T-helper 17 cell (primary cell): ENCODE measurements at regions not wholly inside any gene's neighbourhood (a gene's known extent, or its start where the extent isn't known, plus 50 kb on each side); places are given as distances from the start of the nearest gene placed in this dataset.
"Not testable (repeated sequence)": the region's sequence is repeated elsewhere in the genome, so short reads cannot be mapped to it uniquely, and the experiment has no call there.

ENCODE experiments used
- ATAC-seq: fragments of 150-1000 bp; cut with Tn5 transposase; 2 replicates; pipeline ENCODE4 v1.10.0; 2021; ENCODE audit warnings: mild to moderate bottlenecking, moderate library complexity
- DNase-seq, 3 donors: peaks; one replicate each; pipeline versions ENCODE4 v3.0.0 to v3.0.0-alpha.2; 2020 to 2021
- H3K9me3 ChIP-seq: one replicate; pipeline ENCODE4 v1.7.0; 2013; ENCODE audit warnings: low read length, mild to moderate bottlenecking; ENCODE audit not compliant: control insufficient read depth, poor library complexity, severe bottlenecking
- H3K27ac Mint-ChIP-seq: one replicate; pipeline ENCODE4 v1.8.0; 2022; ENCODE audit warnings: mild to moderate bottlenecking, moderate library complexity, mixed read lengths
- H3K27me3 Mint-ChIP-seq: one replicate; pipeline ENCODE4 v1.8.0; 2022; ENCODE audit warnings: mixed read lengths
- H3K36me3 Mint-ChIP-seq: one replicate; pipeline ENCODE4 v1.8.0; 2022; ENCODE audit warnings: low read depth, mixed read lengths
- H3K4me1 Mint-ChIP-seq: one replicate; pipeline ENCODE4 v1.8.0; 2022; ENCODE audit warnings: mild to moderate bottlenecking, mixed read lengths
- H3K4me3 Mint-ChIP-seq: one replicate; pipeline ENCODE4 v1.8.0; 2022; ENCODE audit warnings: mild to moderate bottlenecking, moderate library complexity, mixed read lengths

DNA sequence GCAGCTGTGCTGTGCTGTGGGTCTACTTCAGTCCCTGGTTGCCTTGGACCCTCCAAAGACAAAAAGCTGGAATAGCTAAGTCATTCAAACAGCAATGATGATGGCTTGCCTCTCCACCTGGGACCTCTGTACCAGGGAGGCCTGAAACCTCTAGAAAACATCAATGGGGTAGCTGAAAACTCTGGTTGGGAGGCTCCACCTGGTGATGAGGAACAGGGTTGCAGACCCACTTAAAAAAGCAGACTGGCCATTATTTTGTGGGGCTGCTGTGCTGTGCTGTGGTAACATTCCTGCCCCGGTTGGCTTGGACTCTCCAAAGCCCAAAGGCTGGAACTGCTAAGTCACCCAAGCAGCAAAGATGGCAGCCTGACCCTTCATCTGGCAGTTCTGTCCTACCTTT, 839.3 kb upstream of the ARRDC3 start:
- ATAC-seq (no peak), DNase-seq (no peak)
- Mint-ChIP-seq H3K27ac (no peak overlapping the region), H3K4me1 (no peaks in the 10 kb centered on the region), H3K36me3 (no peaks in the 10 kb centered on the region), H3K27me3 (no peaks in the 10 kb centered on the region), H3K4me3 (no peak overlapping the region)
- no peaks in the 10 kb centered on the region for H3K9me3 ChIP-seq

DNA sequence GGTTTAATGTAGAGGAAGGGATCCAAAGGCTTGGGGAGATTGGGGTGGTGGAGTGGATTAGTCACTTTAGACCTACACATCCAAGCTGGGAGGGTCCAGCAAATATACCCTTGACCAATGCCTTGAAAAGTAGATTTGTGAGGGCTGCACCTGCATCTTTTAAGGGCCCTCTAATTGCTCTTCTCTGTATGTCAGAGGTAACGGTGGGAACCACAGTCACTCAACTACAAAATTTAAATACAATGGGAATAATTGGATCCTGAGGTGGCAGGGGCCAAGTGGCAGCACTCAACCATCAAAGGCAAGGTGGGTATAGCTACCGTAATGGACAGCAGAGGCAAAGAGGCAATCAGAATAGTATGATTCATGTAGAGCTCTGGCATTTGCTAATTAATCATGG, 833.7 kb upstream of the ARRDC3 start:
- not testable (repeated sequence) for H3K4me3 Mint-ChIP-seq, H3K9me3 ChIP-seq, H3K36me3 Mint-ChIP-seq, H3K27ac Mint-ChIP-seq, DNase-seq, H3K27me3 Mint-ChIP-seq, ATAC-seq, H3K4me1 Mint-ChIP-seq

DNA sequence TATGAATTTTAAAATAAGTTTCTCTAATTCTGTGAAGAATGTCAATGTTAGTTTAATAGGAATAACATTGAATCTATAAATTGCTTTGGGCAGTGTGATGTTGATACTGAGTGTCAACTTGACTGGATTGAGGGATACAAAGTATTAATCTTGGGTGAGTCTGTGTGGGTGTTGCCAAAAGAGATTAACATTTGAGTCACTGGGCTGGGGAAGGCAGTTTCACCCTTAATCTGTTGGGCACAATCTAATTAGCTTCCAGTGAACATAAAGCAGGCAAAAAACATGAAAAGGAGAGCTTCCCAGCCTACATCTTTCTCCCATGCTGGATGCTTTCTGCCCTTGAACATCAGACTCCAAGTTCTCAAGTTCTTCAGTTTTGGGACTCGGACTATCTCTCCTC, 832.0 kb upstream of the ARRDC3 start:
- no peak overlapping the region for H3K27ac Mint-ChIP-seq
- no peaks in the 10 kb centered on the region for H3K27me3 Mint-ChIP-seq
- no peak overlapping the region for H3K4me3 Mint-ChIP-seq
- H3K9me3 ChIP-seq = no peaks in the 10 kb centered on the region
- H3K36me3 Mint-ChIP-seq = no peaks in the 10 kb centered on the region
- ATAC-seq (no peak), DNase-seq (no peak)
- no peaks in the 10 kb centered on the region for H3K4me1 Mint-ChIP-seq

DNA sequence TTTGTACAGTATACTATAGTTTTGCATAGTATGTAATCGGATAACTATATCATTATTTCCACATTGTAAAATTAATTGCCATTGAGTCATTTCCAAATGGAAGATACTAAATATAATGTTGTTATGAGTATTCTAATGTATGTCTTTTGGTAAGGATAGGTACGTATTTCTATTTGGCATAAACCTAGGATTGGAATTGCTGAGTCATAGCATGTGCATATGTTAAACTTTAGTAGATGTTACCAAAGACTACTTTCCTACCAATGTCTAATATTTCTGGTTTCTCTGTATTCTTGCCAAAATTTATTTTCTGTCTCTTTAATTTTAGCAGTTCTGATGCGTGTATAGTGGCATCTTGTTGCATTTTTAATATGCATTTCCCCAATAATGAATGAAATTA, 825.1 kb upstream of the ARRDC3 start:
- Mint-ChIP-seq H3K36me3 (no peaks in the 10 kb centered on the region), H3K27me3 (no peaks in the 10 kb centered on the region), H3K27ac (no peak overlapping the region), H3K4me1 (no peaks in the 10 kb centered on the region), H3K4me3 (no peak overlapping the region)
- no peak for DNase-seq
- no peaks in the 10 kb centered on the region for H3K9me3 ChIP-seq
- no peak for ATAC-seq

DNA sequence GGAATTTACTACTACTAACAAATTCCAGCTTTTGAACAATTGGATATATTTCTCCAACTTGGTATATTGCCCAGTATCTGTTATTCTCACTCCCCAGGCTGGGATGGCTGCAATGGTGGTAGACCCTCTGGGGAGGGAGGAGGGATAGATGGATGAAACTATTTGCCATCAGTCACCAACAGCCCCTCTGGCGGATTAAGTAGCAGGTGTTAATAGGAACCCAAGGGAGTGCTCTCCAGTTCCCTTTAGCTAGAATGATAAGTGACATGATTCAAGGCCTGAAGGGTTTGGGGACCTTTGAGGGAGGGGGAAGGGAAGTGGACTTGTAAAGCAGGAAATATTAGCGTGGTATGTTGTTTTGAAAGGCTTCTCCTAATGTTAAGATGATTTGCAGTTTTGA, 824.0 kb upstream of the ARRDC3 start:
- H3K27me3 Mint-ChIP-seq = no peaks in the 10 kb centered on the region
- ATAC-seq (no peak), DNase-seq (no peak)
- H3K4me3 Mint-ChIP-seq = no peak overlapping the region
- H3K9me3 ChIP-seq = no peaks in the 10 kb centered on the region
- no peak overlapping the region for H3K27ac Mint-ChIP-seq
- H3K36me3 Mint-ChIP-seq = no peaks in the 10 kb centered on the region
- no peaks in the 10 kb centered on the region for H3K4me1 Mint-ChIP-seq

DNA sequence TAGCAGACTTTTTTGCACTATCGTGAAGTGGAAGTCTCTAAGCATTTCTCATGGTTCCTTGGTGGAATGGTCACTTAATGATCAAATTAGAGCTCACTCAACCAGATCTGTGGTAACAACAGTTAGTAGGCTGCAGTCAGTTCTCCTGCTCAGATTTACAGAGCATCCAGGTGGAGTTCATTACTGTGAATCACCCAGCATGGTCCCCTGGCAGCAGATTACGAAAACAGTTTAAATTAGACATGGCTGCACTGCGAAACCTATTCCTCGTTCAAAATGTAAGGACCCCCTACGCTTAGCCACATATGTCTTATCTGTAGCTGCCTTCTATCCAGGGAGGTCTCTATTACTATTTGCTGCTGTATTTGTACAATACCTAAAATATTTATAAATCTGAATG, 823.6 kb upstream of the ARRDC3 start:
- H3K27me3 Mint-ChIP-seq = no peaks in the 10 kb centered on the region
- H3K4me3 Mint-ChIP-seq = no peak overlapping the region
- no peaks in the 10 kb centered on the region for H3K36me3 Mint-ChIP-seq
- no peaks in the 10 kb centered on the region for H3K9me3 ChIP-seq
- H3K4me1 Mint-ChIP-seq = no peaks in the 10 kb centered on the region
- DNase-seq (no peak), ATAC-seq (no peak)
- H3K27ac Mint-ChIP-seq = no peak overlapping the region

DNA sequence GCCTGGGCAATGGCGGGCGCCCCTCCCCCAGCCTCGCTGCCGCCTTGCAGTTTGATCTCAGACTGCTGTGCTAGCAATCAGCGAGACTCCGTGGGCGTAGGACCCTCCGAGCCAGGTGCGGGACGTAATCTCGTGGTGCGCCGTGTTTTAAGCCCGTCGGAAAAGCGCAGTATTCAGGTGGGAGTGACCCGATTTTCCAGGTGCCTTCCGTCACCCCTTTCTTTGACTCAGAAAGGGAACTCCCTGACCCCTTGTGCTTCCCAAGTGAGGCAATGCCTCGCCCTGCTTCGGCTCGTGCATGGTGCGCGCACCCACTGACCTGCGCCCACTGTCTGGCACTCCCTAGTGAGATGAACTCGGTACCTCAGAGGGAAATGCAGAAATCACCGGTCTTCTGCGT, 815.9 kb upstream of the ARRDC3 start:
- not testable (repeated sequence) for H3K27ac Mint-ChIP-seq, H3K4me3 Mint-ChIP-seq, DNase-seq, H3K36me3 Mint-ChIP-seq, ATAC-seq, H3K4me1 Mint-ChIP-seq, H3K27me3 Mint-ChIP-seq, H3K9me3 ChIP-seq

DNA sequence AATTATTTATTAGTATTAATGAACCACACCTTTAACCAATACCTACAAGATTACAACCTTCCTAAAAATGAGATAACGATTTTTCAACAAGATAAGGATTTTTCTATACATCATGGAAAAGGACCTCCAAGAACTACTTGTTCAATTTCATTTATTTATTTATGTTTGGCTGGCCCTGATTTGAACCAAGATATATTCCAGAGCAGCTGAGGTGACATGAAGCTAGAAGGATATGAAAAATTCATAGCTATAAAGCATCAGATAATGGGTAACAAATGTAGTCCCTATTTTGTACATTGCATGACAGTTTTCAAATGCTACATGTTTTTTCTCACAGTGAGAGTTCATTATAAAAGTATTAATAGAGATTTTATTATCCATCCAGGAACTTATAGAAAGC, 798.5 kb upstream of the ARRDC3 start:
- no peaks in the 10 kb centered on the region for H3K9me3 ChIP-seq
- no peaks in the 10 kb centered on the region for H3K4me1 Mint-ChIP-seq
- H3K36me3 Mint-ChIP-seq = no peaks in the 10 kb centered on the region
- DNase-seq (no peak), ATAC-seq (no peak)
- no peaks in the 10 kb centered on the region for H3K27me3 Mint-ChIP-seq
- no peak overlapping the region for H3K4me3 Mint-ChIP-seq
- no peak overlapping the region for H3K27ac Mint-ChIP-seq

DNA sequence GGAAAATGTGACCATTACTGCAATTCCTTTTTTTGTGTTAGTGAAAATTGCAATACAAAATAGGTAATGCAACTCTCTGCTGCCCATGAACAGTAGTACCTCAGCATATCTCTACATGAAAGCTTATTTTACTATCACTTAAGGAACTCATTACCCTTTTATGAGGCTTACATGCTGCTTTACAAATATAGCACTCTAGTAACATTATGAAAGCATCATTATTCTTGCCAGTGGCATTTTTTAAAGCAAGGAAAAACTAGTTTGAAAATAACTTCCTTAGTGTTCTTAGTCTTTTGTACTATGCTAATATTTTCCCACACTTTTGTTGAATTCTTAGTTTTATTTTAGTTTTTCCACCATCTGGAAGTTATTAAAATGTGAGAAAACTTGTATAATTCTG, 797.3 kb upstream of the ARRDC3 start:
- ATAC-seq = no peak
- no peaks in the 10 kb centered on the region for H3K9me3 ChIP-seq

DNA sequence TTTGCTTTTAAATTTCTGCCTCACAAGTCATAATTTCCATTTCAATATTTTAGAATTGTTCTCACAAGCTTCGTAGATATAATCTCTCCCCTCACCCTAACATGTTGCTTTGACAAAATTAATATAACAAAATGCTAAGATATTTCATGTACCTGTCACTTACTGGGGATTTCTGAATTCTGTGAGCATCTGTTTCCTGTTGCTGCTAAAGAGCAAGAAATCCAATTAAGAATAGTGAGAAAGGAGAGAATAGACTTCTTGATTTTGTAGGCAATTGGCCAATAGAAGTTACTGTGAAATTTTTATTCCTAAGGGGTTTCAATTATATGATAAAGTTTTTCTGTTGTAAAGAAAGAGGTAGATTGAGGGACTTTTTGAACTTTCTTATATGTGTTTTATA, 796.5 kb upstream of the ARRDC3 start:
- no peak overlapping the region for H3K27ac Mint-ChIP-seq

More for the DNA sequence above, 797.3 kb upstream of the ARRDC3 start:
- Mint-ChIP-seq H3K27me3 (no peaks in the 10 kb centered on the region), H3K4me3 (no peak overlapping the region), H3K4me1 (no peaks in the 10 kb centered on the region), H3K27ac (no peak overlapping the region), H3K36me3 (no peaks in the 10 kb centered on the region)
- no peak for DNase-seq

DNA sequence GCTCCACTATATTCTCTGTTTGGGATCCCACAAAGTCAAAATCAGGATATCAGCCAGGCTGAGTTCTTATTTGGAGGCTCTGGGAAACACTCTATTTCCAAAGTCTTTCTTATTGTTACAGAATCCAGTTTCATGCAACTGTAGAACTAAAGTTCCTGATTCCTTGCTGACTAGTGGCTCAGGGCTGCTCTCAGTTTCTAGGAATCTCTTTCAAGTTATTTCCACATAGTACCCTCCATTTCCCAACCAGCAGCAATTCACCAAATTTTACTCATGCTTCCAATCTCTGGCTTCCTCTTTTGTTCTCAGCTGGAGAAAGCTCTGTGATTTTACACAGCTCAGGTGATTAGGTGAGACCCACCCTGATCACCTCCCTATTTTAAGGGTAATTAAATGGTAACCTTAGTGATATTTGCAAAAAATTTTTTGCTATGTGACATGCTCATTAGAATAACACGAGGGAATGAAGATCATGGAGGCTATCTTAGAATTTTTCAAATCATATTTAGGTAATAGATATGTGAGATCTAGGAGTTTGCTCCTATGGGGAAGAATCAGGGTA, 794.9 kb upstream of the ARRDC3 start:
- H3K4me1 Mint-ChIP-seq = no peaks in the 10 kb centered on the region
- H3K27ac Mint-ChIP-seq = no peak overlapping the region
- no peaks in the 10 kb centered on the region for H3K27me3 Mint-ChIP-seq
- no peaks in the 10 kb centered on the region for H3K9me3 ChIP-seq
- no peak overlapping the region for H3K4me3 Mint-ChIP-seq
- no peak for DNase-seq
- no peaks in the 10 kb centered on the region for H3K36me3 Mint-ChIP-seq
- ATAC-seq = no peak

More for the DNA sequence above, 796.5 kb upstream of the ARRDC3 start:
- H3K36me3 Mint-ChIP-seq = no peaks in the 10 kb centered on the region
- ATAC-seq (no peak), DNase-seq (no peak)
- H3K4me3 Mint-ChIP-seq = no peak overlapping the region
- H3K4me1 Mint-ChIP-seq = no peaks in the 10 kb centered on the region
- H3K27me3 Mint-ChIP-seq = no peaks in the 10 kb centered on the region
- no peaks in the 10 kb centered on the region for H3K9me3 ChIP-seq

DNA sequence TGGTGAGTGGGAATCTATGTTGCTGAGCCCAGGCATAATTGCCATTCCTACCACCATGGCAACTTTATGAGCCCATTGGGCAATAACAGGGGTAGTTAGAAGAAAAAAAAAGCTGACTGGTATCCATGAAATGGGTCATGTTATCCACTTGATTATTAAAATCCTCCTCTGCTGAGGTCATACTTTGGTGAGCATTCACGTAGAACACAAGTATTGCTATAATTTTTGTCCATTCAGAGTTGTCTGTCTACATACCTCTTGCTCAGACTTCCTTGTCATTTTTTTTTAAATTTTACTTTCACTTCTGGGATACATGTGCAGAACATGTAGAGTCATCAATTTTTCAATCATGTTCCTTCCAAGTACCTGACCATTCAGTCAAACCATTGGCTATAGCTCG, 780.8 kb upstream of the ARRDC3 start:
- DNase-seq (no peak), ATAC-seq (no peak)
- H3K4me3 Mint-ChIP-seq = no peak overlapping the region
- H3K9me3 ChIP-seq = no peaks in the 10 kb centered on the region
- no peak overlapping the region for H3K27ac Mint-ChIP-seq
- no peaks in the 10 kb centered on the region for H3K4me1 Mint-ChIP-seq
- H3K36me3 Mint-ChIP-seq = no peaks in the 10 kb centered on the region
- no peaks in the 10 kb centered on the region for H3K27me3 Mint-ChIP-seq

DNA sequence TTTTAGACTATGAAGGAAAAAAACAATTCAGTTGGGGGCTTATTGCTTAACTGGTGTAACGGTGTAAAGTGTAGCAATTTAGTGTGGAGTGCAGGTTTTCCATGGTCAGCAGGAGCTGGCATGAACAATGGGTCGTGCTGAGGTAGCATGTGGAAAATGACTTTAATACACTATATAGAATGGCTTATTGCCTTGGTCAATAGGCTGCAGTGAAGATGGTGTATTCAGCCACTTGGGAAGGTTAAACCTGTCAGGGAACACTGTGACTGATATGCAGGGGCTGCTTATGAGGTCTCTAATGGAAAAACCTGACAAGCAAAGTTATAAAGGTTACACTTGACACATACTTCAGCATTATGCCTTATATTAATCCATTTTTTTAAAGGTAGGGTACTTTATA, 764.7 kb upstream of the ARRDC3 start:
- H3K36me3 Mint-ChIP-seq = no peaks in the 10 kb centered on the region
- H3K4me1 Mint-ChIP-seq = no peaks in the 10 kb centered on the region
- no peak overlapping the region for H3K27ac Mint-ChIP-seq
- no peak overlapping the region for H3K4me3 Mint-ChIP-seq
- H3K27me3 Mint-ChIP-seq = no peaks in the 10 kb centered on the region
- DNase-seq (no peak), ATAC-seq (no peak)
- no peaks in the 10 kb centered on the region for H3K9me3 ChIP-seq

DNA sequence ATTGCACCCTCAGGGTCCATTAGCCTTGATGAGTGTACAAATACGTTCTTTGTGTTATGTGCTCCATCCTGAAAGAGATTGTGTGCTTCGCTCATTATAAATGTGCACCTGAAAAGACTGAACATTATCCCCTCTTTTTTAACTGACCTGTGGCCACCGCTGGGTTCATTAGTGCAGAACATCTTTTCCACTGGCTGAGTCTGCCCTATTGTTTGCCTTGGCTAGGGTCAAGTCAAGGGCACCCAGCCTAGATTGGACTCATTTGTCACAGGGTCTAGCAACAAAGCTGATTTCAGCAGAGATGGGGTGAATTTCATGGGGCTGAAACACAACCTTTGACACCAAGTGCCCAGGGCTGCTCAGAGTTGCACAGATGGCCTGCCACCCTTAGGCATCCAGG, 764.1 kb upstream of the ARRDC3 start:
- no peaks in the 10 kb centered on the region for H3K9me3 ChIP-seq
- DNase-seq = no peak
- Mint-ChIP-seq H3K36me3 (no peaks in the 10 kb centered on the region), H3K27ac (no peak overlapping the region), H3K4me3 (no peak overlapping the region), H3K4me1 (no peaks in the 10 kb centered on the region), H3K27me3 (no peaks in the 10 kb centered on the region)
- no peak for ATAC-seq

DNA sequence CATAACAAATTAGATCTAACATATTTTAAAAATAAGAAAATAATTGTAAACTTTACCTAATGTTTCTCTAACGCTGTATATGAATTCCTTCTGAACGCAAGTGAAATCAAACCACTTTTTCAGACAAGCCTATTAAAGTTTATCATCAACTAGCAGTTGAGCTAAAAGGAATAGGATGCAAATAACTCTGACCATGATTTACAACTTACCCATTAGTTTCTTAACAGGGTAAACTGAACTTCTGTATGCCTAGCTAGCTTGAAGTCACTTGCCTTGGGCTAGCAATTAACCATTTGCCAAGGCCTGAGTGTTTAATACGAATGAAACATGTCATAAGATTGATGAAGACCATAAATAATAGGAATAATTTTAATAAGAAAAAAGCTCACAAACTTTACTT, 762.7 kb upstream of the ARRDC3 start:
- H3K27me3 Mint-ChIP-seq = no peaks in the 10 kb centered on the region
- H3K9me3 ChIP-seq = no peaks in the 10 kb centered on the region
- H3K4me1 Mint-ChIP-seq = no peaks in the 10 kb centered on the region
- ATAC-seq = no peak
- no peak overlapping the region for H3K4me3 Mint-ChIP-seq
- no peak overlapping the region for H3K27ac Mint-ChIP-seq
- no peaks in the 10 kb centered on the region for H3K36me3 Mint-ChIP-seq
- DNase-seq = no peak
